GM12891 (cell line): ENCODE measurements at regions not wholly inside any gene's neighbourhood (a gene's known extent, or its start where the extent isn't known, plus 50 kb on each side); places are given as distances from the start of the nearest gene placed in this dataset.
"Not testable (repeated sequence)": the region's sequence is repeated elsewhere in the genome, so short reads cannot be mapped to it uniquely, and the experiment has no call there.

ENCODE experiments used
- DNase-seq: peaks from one replicate; pipeline ENCODE4 v3.0.0; 2011; ENCODE audit warnings: low spot score; ENCODE audit not compliant: insufficient read length
- FAIRE-seq: peaks from 2 replicates; lab custom pipeline; 2011; peaks lifted over from hg19 to GRCh38; lab: Jason Lieb, UNC
- PAX5 ChIP-seq: IDR thresholded peaks from 2 replicates; pipeline ENCODE4 v1.6.1; 2011; ENCODE audit warnings: low read length, moderate library complexity, mild to moderate bottlenecking; ENCODE audit not compliant: insufficient read depth, severe bottlenecking
- POLR2A ChIP-seq: IDR thresholded peaks from 2 replicates; pipeline ENCODE4 v1.6.1; 2011; ENCODE audit warnings: low read depth, low read length, control low read depth
- POLR2AphosphoS5 ChIP-seq: IDR thresholded peaks from 2 replicates; pipeline ENCODE4 v1.6.1; 2011; ENCODE audit warnings: low read depth, low read length, control low read depth
- POU2F2 ChIP-seq: IDR thresholded peaks from 2 replicates; pipeline ENCODE4 v1.6.1; 2011; ENCODE audit warnings: low read depth, mild to moderate bottlenecking, control low read depth, low read length, moderate library complexity
- SPI1 ChIP-seq: IDR thresholded peaks from 2 replicates; pipeline ENCODE4 v1.6.1; 2011; ENCODE audit warnings: low read depth, low read length, control low read depth
- TAF1 ChIP-seq: IDR thresholded peaks from 2 replicates; pipeline ENCODE4 v1.6.1; 2011; ENCODE audit warnings: low read depth, low read length, control low read depth

DNA sequence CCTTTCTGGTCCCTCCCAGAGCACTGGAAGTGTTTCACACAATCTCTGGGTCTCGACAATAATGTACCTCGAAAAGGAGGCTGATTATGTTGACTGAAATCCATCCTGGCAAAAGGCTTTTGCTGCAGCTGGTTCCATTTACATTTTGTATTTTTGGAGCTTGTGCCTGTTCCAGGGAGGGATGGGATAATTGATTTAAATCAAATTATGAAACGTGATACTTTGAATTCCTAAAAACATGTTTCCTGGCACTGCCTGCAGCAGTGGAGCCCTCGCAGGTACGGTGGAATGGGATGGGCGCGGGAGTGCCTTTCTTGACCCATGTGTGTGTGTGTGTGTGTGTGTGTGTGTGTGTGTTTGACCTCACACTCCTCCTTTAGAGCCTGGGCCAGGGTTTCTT, 455.5 kb upstream of the MEIS1 start:
- no peak for DNase-seq
- FAIRE-seq, result no peak
- TF ChIP-seq POLR2AphosphoS5, result no peak
- no peak for TF ChIP-seq POU2F2
- TF ChIP-seq POLR2A, result no peak
- TF ChIP-seq SPI1, result no peak
- TF ChIP-seq TAF1, result no peak
- TF ChIP-seq PAX5, result no peak

GRCh38 chr2:65974067-65974723, 460.7 kb upstream of the MEIS1 start:
- DNase-seq (no peak), FAIRE-seq (no peak)
- TF ChIP-seq POLR2A (no peak), POLR2AphosphoS5 (no peak), SPI1 (no peak), TAF1 (no peak), POU2F2 (no peak), PAX5 (no peak)

- FAIRE-seq (no peak), DNase-seq (no peak)
- TF ChIP-seq POLR2AphosphoS5 (no peak), SPI1 (no peak), POLR2A (no peak), POU2F2 (no peak), TAF1 (no peak), PAX5 (no peak)
Observed at GRCh38 chr2:65969161-65969560, 465.8 kb upstream of the MEIS1 start.

DNA sequence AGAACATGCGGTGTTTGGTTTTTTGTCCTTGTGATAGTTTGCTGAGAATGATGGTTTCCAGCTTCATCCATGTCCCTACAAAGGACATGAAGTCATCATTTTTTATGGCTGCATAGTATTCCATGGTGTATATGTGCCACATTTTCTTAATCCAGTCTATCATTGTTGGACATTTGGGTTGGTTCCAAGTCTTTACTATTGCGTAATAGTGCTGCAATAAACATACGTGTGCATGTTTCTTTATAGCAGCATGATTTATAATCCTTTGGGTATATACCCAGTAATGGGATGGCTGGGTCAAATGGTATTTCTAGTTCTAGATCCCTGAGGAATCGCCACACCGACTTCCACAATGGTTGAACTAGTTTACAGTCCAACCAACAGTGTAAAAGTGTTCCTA, 471.6 kb upstream of the MEIS1 start:
- not testable (repeated sequence) for FAIRE-seq, DNase-seq

GRCh38 chr2:65960953-65961352, 474.0 kb upstream of the MEIS1 start:
- TF ChIP-seq POU2F2 (no peak), SPI1 (no peak), TAF1 (no peak), PAX5 (no peak), POLR2AphosphoS5 (no peak), POLR2A (no peak)
- no peak for FAIRE-seq
- no peak for DNase-seq

GRCh38 chr2:65957886-65958285, 477.0 kb upstream of the MEIS1 start:
- DNase-seq (no peak), FAIRE-seq (no peak)
- TF ChIP-seq PAX5, result no peak
- TF ChIP-seq TAF1, result no peak
- no peak for TF ChIP-seq POLR2A
- no peak for TF ChIP-seq SPI1
- TF ChIP-seq POLR2AphosphoS5, result no peak
- no peak for TF ChIP-seq POU2F2

- DNase-seq (no peak), FAIRE-seq (no peak)
- TF ChIP-seq PAX5 (no peak), TAF1 (no peak), POLR2A (no peak), POU2F2 (no peak), POLR2AphosphoS5 (no peak)
Observed at GRCh38 chr2:65957454-65957853, 477.5 kb upstream of the MEIS1 start.

- DNase-seq (no peak), FAIRE-seq (no peak)
- TF ChIP-seq TAF1 (no peak), PAX5 (no peak), POLR2AphosphoS5 (no peak), POU2F2 (no peak), POLR2A (no peak)
Observed at GRCh38 chr2:65955259-65955658, 479.7 kb upstream of the MEIS1 start.

- no peak for FAIRE-seq
- DNase-seq, result no peak
- TF ChIP-seq POLR2A (no peak), TAF1 (no peak), POU2F2 (no peak), SPI1 (no peak), PAX5 (no peak), POLR2AphosphoS5 (no peak)
Observed at GRCh38 chr2:65952966-65953761, 481.8 kb upstream of the MEIS1 start.

- TF ChIP-seq POLR2AphosphoS5 (no peak), TAF1 (no peak), POLR2A (no peak), PAX5 (no peak), POU2F2 (no peak), SPI1 (no peak)
- FAIRE-seq, result no peak
- no peak for DNase-seq
Observed at GRCh38 chr2:65944213-65944612, 490.7 kb upstream of the MEIS1 start.
